HG03432 (cell line): ENCODE measurements at regions not wholly inside any gene's neighbourhood (a gene's known extent, or its start where the extent isn't known, plus 50 kb on each side); places are given as distances from the start of the nearest gene placed in this dataset.

Experiments
- ATAC-seq: cut with Tn5 transposase; IDR thresholded peaks from one replicate; pipeline ENCODE4 v1.9.1; 2021; ENCODE audit warnings: mild to moderate bottlenecking, moderate library complexity; ENCODE audit not compliant: unreplicated experiment

- no peak for ATAC-seq
These were observed 191.1 kb upstream of the FGGY start for GRCh38 chr1:59105548-59106507.

DNA sequence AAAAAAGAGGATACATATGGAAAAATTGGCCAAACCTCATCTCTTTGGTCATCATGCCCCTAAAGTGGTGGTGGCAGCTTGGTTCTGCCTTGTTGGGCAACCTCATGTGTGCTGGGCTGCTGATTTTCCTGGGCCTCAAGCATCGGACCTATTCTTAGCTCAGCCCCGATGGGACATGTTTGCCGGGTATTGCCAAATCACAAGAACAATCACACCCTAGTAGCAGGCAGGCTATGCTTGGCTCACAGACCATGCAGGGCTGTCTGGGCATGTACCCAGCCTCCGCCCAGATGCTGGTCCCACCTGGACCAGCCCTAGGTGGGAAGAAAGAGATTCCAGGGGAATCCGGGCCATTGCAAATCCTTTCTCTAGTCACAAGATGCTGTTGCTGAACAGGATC, 189.4 kb upstream of the FGGY start:
- ATAC-seq = no peak

DNA sequence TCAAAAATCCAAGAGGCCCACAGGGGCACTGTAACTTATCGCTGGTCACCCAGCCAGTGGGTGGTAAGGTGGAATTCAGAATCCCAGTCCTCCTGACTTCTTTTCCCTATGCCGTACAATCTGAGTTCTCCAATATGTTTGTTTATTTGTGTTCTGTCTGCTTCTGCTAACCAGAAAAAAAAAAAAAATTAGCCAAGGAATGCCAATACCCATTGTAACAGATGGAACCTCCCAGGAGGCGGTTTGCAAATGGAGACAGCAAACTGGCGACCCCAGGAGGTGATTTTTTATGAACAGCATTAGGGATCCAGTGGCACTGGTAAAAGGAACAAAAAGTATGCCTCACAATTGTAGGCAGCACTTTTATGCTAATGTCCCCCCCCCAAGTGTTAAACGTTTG, 189.0 kb upstream of the FGGY start:
- ATAC-seq = no peak

DNA sequence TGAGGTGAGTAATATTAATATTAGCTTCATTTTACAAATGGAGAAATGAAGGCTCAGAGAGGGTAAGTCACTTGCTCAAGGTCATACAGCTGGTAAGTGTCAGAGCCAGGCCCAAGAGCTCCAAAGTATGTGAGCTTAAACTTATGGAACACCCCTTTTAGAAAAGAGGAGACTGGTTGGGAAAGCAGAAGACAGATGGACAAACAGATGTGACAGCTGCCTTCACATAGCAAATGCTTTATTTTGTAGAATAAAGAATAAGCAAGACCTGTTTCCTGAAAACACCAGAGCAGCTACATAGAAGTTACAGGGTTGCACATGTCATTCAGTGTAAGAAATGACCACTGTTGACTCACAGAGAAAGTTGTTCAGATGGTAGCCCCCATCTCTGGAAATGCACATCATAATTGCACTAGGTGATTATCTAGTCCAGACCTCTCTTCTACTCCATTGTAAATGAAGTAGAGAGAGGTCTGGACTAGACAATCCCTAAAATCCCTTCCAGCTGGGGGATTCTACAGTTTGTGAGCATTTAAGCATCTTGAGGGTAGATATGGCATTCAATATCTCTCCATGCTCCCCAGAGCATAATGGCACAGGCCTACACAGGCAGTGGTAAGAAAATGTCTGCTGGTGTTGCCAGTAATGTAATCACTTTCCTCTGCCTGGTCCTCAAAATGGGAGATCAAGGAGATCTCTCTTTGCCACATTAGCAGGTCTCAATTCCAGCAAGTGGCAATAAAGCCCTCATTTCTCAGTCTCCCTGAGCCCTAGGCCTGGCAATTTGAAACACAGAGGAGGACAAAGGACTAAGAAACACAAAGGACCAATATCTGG, 188.2 kb upstream of the FGGY start:
- ATAC-seq = no peak

GRCh38 chr1:59110271-59110670, 186.6 kb upstream of the FGGY start:
- ATAC-seq = no peak

GRCh38 chr1:59113876-59114457, 182.9 kb upstream of the FGGY start:
- ATAC-seq = no peak

DNA sequence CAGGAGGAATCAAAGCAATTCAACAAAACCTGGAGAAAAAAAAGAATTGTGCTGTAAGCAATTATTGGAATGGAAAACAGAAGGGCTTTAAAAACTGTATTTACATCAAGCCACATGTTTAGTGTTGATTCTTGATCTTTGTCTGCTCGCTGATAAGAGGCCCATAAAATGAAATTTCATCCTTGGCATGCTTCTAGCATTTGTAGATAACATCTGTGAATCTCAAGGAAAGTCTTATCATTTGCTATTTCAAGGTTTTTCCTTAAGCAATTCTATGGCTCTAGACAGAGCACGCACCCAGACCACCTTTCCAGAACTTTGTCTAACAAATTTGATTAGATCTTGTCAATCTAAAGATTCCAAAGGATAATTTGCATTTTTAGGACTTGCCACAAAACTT, 181.0 kb upstream of the FGGY start:
- ATAC-seq = no peak

DNA sequence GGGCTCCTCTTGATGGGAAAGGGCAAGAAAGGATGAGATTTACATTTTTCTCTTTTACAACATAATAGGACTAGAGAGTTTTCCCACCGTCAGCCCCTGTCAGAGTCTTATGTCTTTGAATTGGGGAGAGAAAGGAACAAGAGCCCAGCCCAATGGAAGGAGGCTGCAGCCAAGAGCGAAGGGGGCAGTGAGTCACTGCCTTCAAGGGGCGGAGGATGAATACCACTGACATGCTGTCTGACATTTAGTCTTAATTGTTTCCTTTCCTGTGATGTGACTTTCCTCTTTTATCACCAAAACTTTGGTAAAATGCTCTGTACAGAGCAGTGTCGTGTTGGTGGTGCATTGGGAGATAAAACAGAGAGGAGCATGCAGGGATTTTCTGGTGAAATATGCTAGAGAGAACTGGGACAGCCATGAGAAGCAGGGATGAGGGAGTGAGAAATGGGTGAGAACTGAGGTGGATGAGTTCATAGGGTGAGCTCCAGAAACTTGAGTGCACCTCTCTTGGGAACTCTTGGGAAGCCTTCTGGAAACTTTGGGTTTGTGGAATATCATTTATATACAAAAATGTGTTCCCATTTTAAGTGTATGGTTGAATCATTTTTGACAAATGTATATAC, 179.9 kb upstream of the FGGY start:
- no peak for ATAC-seq

DNA sequence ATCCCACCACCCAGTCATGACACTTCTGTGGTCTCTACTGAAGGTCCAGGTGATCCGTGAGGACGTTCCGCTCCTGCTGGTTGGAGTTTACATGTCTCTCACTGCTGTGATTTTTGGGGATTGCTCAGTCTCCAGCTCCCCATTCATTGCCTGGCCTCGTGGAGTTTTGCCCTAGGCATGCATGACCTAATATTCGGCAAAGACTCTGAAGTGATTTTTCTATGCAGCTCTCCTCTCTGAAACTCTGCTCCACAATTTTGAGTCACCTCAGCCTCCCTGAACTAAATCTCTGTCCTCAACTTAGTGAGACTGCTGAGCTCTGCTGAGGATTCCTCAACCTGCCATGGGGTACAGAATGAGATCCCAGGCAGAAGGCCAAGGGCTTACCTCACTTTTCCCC, 174.4 kb upstream of the FGGY start:
- ATAC-seq = no peak

DNA sequence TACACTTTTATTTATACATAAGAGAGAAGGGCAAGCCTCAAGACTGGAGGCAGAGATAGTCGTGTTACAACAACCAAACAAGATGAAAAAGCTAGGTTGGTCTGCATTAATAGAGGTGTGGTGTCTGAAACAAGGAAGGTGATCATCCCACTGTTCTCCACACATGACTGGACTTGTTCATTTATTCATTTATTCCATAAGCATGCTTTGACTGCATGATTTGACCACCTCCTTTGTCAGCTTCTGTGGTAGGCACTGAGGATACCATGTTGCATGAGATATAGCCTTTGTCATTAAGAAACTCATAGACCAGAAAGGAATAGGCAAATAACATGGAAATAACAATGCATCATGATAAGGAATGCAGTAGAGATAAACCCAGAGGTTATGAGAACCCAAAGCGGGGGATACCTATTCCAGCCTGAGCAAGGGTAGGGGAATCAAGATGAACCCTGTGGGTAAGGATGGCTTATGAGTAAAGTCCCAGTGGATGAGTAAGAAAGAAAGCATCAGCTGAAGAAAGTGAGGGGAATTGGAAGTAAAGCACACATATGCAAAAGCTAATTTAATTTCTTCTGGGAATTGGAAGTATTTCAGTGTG, 173.7 kb upstream of the FGGY start:
- ATAC-seq = no peak

DNA sequence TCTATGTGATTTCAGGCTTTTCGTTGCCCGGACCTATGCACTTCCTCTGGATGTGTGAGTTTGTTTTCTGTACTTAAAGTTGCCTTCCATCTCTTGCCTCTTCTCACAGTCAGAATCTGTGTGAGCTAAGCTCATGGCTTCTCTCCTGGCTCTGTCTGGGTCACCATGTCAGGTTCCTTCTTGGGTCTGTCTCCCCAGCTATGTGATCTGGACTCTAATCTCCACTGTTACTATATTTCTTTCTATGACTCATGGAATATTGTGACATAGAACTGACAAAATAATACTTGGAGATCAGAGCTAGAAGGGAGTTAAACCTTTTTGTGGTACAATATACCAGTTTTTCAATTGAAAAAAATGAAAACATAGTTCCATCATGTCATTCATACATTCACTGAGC, 172.7 kb upstream of the FGGY start:
- ATAC-seq = no peak

GRCh38 chr1:59125154-59125553, 171.7 kb upstream of the FGGY start:
- no peak for ATAC-seq

DNA sequence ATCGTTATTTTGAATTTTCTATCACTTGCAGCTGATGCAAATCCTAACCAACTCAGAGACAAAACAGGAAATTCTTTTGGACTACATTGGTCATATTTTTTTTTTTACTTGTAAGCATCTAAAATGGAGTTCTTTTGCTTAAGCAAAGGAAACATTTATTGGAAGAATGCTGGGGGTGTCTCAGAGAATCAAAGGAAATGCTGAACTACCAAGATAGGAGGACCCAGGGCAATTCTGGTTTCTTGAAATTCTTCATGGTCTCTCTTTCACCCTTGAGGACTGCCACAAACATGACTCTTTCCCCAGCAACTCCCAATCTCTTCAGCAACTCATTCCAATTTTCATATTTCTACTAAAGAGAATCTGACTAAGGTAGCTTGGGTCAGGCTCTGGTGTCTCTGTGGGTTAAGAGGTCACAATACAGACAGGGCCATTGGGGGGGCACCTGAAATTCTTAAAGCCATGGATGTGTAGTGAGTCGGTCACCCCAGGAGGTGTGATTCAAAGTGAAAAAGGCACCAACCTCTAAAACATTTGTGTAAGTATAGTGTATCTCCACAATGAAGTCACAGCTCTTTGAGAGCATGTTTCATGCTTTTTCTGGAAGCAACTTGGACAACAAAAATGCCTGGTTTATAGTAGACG, 171.1 kb upstream of the FGGY start:
- no peak for ATAC-seq

GRCh38 chr1:59126366-59126765, 170.5 kb upstream of the FGGY start:
- ATAC-seq = no peak

DNA sequence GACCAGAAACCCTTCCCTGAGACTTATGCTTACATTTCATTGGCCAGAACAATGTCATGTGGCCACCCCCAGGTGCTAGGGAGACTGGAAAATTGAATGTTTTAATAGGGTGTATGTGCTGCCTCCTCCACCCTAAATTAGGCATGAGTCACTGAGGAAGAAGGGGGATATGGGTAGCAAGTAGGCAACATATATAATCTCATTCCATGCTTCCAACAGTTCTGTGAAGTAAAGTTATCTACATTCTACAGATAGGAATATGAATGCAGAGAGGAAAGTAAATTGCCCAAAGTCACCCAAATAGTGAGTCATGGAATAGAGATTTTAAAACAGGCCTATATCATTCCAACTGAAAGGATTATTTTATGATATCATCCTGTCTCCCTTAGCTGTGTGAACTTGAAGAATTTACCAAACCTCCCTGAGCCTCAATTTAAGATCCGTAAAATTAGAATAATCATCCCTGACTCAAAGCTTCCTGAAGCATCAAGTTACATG, 168.6 kb upstream of the FGGY start:
- ATAC-seq = no peak

DNA sequence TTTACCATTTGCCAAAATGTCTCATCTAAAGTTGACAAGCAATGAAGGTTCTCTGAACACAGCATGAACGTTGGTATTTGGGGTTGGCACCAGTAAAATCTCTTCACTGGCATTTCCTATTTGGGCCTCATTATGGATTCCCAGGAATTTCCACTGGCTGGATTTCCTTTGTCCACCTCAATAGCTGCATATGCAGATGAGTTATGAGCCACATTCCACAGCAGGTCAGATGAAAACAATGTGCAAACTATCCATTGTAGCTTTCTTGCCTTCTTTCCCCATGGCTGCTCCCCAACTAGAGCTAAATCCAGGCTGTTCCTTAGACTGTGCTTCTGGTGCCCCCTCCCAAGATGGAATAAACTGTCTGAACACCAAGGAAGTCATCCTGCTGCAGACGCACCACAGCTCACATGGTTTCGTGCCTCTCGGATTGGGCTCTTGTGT, 168.1 kb upstream of the FGGY start:
- no peak for ATAC-seq

GRCh38 chr1:59132295-59132694, 164.6 kb upstream of the FGGY start:
- no peak for ATAC-seq

DNA sequence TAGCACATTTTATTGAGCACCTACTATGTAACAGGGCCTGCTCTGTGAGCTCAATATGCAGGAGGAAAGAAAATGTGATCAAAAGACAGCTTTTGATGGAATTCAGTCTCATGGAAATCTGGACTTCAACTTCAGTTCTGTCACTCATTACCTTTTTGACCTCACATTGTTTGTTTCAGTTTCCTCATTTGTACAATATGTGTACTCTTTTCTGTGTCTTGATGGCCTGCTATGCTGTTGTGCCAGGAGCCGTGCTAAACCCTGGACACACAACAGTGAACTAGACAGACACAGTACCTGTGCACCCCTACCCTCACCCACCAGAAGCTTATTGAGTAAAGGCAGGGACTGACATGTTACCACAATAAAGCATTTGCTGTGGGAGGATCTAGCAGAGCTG, 162.9 kb upstream of the FGGY start:
- no peak for ATAC-seq

- no peak for ATAC-seq
These were observed 161.1 kb upstream of the FGGY start for GRCh38 chr1:59135761-59136255.
